Heart left ventricle (tissue), 13 donors: ENCODE measurements at regions not wholly inside any gene's neighbourhood (a gene's known extent, or its start where the extent isn't known, plus 50 kb on each side); places are given as distances from the start of the nearest gene placed in this dataset.

Experiments
- POLR2A ChIP-seq, 2 donors: fragments of 450-650 bp; IDR thresholded peaks; one replicate each; pipeline ENCODE4 v1.6.1; 2017; ENCODE audit warnings: antibody characterized with exemption in 2 of 2, mild to moderate bottlenecking in 2 of 2, moderate library complexity in 2 of 2
- TF ChIP-seq, protein P1 (sequence below), 12 donors: fragments of 200-600 bp; sonication (generic) in 4 of 12; IDR thresholded peaks; one replicate each; pipeline versions ENCODE4 v1.5.0 to v1.8.0; 2018 to 2022; ENCODE audit warnings: antibody characterized with exemption in 12 of 12, mild to moderate bottlenecking in 5 of 12
- donor health status: ischemic (EF 13 %, LVEDD 7.1; RV severe dilation, severe dysfunction).
- donor health status: DM: no; HTN: yes; CAD: no.
- donor health status: DM: no; HTN: no; CAD: no.
- donor health status: ischemic (EF 25% LVEDD 6.9; RV normal size, moderate dysfunction).
- donor health status: ischemic (EF 25% LVEDD 5.7; RV mildly dilated, moderate dysfunction).
- donor health status: ischemic (EF 35%, LVEDD 5.7; RV mildly dilated, moderate dysfunction).
- donor health status: nonischemic (EF 11% LVEDD 7.7; RV severe dilation, severe dysfunction).
- donor health status: DM: yes; HTN: yes; CAD: no.
- donor health status: PGD.
- donor health status: ischemic (EF 29% LVEDD 5.4; RV normal size, mild dysfunction).
- donor health status: nonischemic (EF 23%, LVEDD 6.1; RV moderate dilation, normal function).

DNA sequence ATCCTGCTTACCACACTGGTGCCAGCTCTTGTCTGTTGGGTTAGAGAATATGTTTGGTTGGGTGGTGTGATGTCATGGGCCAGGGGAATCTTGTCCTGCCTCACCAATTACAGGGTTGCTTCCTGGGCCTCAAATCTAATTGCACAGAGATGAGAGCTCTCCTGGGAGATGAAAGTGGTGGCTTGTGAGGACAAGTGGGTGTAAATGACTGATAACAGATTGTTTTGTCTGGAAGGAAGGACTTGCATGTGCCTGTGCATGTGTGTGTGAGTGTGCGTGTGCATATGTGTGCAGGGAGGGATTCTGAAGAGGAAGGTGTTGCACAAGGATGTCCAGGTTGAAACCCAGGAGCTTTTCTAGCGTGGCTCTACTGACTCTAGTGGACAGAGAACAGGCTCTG lies 271.9 kb downstream of the LOXHD1 start:
- no peak for TF ChIP-seq POLR2A (IDR thresholded peaks at IDR 0.05)
- TF ChIP-seq, protein P1, sequence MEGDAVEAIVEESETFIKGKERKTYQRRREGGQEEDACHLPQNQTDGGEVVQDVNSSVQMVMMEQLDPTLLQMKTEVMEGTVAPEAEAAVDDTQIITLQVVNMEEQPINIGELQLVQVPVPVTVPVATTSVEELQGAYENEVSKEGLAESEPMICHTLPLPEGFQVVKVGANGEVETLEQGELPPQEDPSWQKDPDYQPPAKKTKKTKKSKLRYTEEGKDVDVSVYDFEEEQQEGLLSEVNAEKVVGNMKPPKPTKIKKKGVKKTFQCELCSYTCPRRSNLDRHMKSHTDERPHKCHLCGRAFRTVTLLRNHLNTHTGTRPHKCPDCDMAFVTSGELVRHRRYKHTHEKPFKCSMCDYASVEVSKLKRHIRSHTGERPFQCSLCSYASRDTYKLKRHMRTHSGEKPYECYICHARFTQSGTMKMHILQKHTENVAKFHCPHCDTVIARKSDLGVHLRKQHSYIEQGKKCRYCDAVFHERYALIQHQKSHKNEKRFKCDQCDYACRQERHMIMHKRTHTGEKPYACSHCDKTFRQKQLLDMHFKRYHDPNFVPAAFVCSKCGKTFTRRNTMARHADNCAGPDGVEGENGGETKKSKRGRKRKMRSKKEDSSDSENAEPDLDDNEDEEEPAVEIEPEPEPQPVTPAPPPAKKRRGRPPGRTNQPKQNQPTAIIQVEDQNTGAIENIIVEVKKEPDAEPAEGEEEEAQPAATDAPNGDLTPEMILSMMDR (IDR thresholded peaks at IDR 0.05), result no peak
